ENCODE measurements at regions not wholly inside any gene's neighbourhood (a gene's known extent, or its start where the extent isn't known, plus 50 kb on each side); places are given as distances from the start of the nearest gene placed in this dataset.

- no peaks in the 10 kb centered on the region for H3K27me3 ChIP-seq (replicated peaks)
- no peak overlapping the region for H3K4me3 ChIP-seq (ENCODE audit: low read depth, low read length)
- H3K27ac ChIP-seq = no peak overlapping the region
- in situ Hi-C loops (cut with HindIII; ENCODE audit: low pct_ligation_motif_present, low sequenced_read_pairs) = no loop called here
- no peak for DNase-seq
- no peaks in the 10 kb centered on the region for H3K36me3 ChIP-seq (replicated peaks)
- TF ChIP-seq CTCF (IDR thresholded peaks at IDR 0.05; ENCODE audit: low read depth, low read length, missing control alignments) = no peak
Measured at GRCh38 chr13:111029957-111030609, 85.0 kb upstream of the ARHGEF7 start.

- no peak overlapping the region for H3K4me3 ChIP-seq (ENCODE audit: low read depth, low read length)
- peak; percentile 33 for TF ChIP-seq CTCF (IDR thresholded peaks at IDR 0.05; ENCODE audit: low read depth, low read length, missing control alignments)
- H3K27ac ChIP-seq = no peak overlapping the region
- no peak for DNase-seq
- in situ Hi-C loops (cut with HindIII; ENCODE audit: low pct_ligation_motif_present, low sequenced_read_pairs) = no loop called here
- no peaks in the 10 kb centered on the region for H3K36me3 ChIP-seq (replicated peaks)
- H3K27me3 ChIP-seq (replicated peaks) = no peaks in the 10 kb centered on the region
Measured at GRCh38 chr13:111027458-111028439, 87.4 kb upstream of the ARHGEF7 start.

- H3K27me3 ChIP-seq (replicated peaks) = no peaks in the 10 kb centered on the region
- TF ChIP-seq CTCF (IDR thresholded peaks at IDR 0.05; ENCODE audit: low read depth, low read length, missing control alignments) = no peak
- in situ Hi-C loops (cut with HindIII; ENCODE audit: low pct_ligation_motif_present, low sequenced_read_pairs) = no loop called here
Measured at GRCh38 chr13:111025310-111025709, 89.8 kb upstream of the ARHGEF7 start.

GRCh38 chr13:111022886-111023285, 92.2 kb upstream of the ARHGEF7 start:
- no peak for TF ChIP-seq CTCF (IDR thresholded peaks at IDR 0.05; ENCODE audit: low read depth, low read length, missing control alignments)
- Histone ChIP-seq H3K4me3 (ENCODE audit: low read depth, low read length) (no peak overlapping the region), H3K27me3 (replicated peaks) (no peaks in the 10 kb centered on the region), H3K27ac (no peak overlapping the region), H3K36me3 (replicated peaks) (no peaks in the 10 kb centered on the region)
- in situ Hi-C loops (cut with HindIII; ENCODE audit: low pct_ligation_motif_present, low sequenced_read_pairs) = no loop called here
- no peak for DNase-seq

More at GRCh38 chr13:111025310-111025709, 89.8 kb upstream of the ARHGEF7 start:
- Histone ChIP-seq H3K36me3 (replicated peaks) (no peaks in the 10 kb centered on the region), H3K27ac (no peak overlapping the region), H3K4me3 (ENCODE audit: low read depth, low read length) (no peak overlapping the region)
- no peak for DNase-seq

- no peaks in the 10 kb centered on the region for H3K27me3 ChIP-seq (replicated peaks)
- DNase-seq = no peak
- TF ChIP-seq CTCF (IDR thresholded peaks at IDR 0.05; ENCODE audit: low read depth, low read length, missing control alignments) = no peak
- H3K27ac ChIP-seq = no peak overlapping the region
- no peak overlapping the region for H3K4me3 ChIP-seq (ENCODE audit: low read depth, low read length)
- H3K36me3 ChIP-seq (replicated peaks) = no peaks in the 10 kb centered on the region
- in situ Hi-C loops (cut with HindIII; ENCODE audit: low pct_ligation_motif_present, low sequenced_read_pairs) = no loop called here
Measured at GRCh38 chr13:111022241-111022640, 92.9 kb upstream of the ARHGEF7 start.
